ENCODE measurements at regions not wholly inside any gene's neighbourhood (a gene's known extent, or its start where the extent isn't known, plus 50 kb on each side); places are given as distances from the start of the nearest gene placed in this dataset.

GRCh38 chr2:100217323-100217722, 74.9 kb upstream of the AFF3 start:
- CTCF ChIA-PET, result no interaction called here
- Histone ChIP-seq H3K4me2 (ENCODE audit: low read depth, low read length) (no peak overlapping the region), H2BK5ac (ENCODE audit: low read depth, low read length, poor library complexity, severe bottlenecking) (no peak overlapping the region), H2AK5ac (ENCODE audit: low read depth, low read length) (no peak overlapping the region), H3K18ac (ENCODE audit: low read depth, low read length) (no peak overlapping the region), H4K8ac (ENCODE audit: low read depth in 2 of 2, low read length in 2 of 2) (no peak overlapping the region), H3K56ac (ENCODE audit: extremely low read depth, insufficient read depth, low read length) (no peak overlapping the region), H2AFZ (replicated peaks; ENCODE audit: low read length, poor library complexity) (no peak overlapping the region), H3K4me1 (ENCODE audit: control insufficient read depth, insufficient read depth, low read length) (no peaks in the 10 kb centered on the region), H3K36me3 (ENCODE audit: control insufficient read depth, insufficient read depth, low read length) (no peaks in the 10 kb centered on the region), H3K79me1 (ENCODE audit: low read depth in 1 of 2, low read length in 2 of 2) (no peaks in the 10 kb centered on the region), H4K91ac (ENCODE audit: insufficient read depth, low read depth, low read length) (no peak overlapping the region), H2BK20ac (ENCODE audit: low read depth, low read length) (no peak overlapping the region), H3K9me1 (ENCODE audit: insufficient read depth, low read length) (no peaks in the 10 kb centered on the region), H2AK9ac (replicated peaks; ENCODE audit: low read depth, low read length, poor library complexity) (no peak overlapping the region), H3K27me3 (ENCODE audit: control insufficient read depth, insufficient read depth, low read length) (peaks cover 11% of the 10 kb centered on the region), H4K20me1 (ENCODE audit: insufficient read depth, low read length) (no peaks in the 10 kb centered on the region), H3K27ac (ENCODE audit: insufficient read depth, low read length) (no peak overlapping the region), H3K14ac (replicated peaks; ENCODE audit: low read depth, low read length) (no peak overlapping the region), H3K9me3 (ENCODE audit: control insufficient read depth, insufficient read depth, low read length) (peaks cover 3% of the 10 kb centered on the region; the same call in 1 of the 2 replicates), H2BK15ac (ENCODE audit: low read depth, low read length) (no peak overlapping the region), H3K9ac (ENCODE audit: low read depth, low read length) (no peak overlapping the region), H2BK120ac (ENCODE audit: low read depth, low read length) (no peak overlapping the region), H3K23ac (ENCODE audit: low read depth, low read length) (no peak overlapping the region), H3K4ac (ENCODE audit: low read depth, low read length) (no peak overlapping the region), H3K4me3 (ENCODE audit: insufficient read depth, low read depth, low read length) (no peak overlapping the region), H4K5ac (ENCODE audit: low read depth, low read length) (no peak overlapping the region)
- ATAC-seq (ENCODE audit: low read depth) (no peak), DNase-seq (no peak)
- in situ Hi-C loops (cut with MboI; ENCODE audit: low sequenced_read_pairs), result no loop called here
- no peak for TF ChIP-seq CEBPB (IDR thresholded peaks at IDR 0.05; ENCODE audit: low read depth, low read length)
- no peak for TF ChIP-seq MAZ (IDR thresholded peaks at IDR 0.05; ENCODE audit: borderline replicate concordance, low read depth, low read length)
- no peak for TF ChIP-seq FOS (IDR thresholded peaks at IDR 0.05; ENCODE audit: low read depth, low read length)
- no peak for TF ChIP-seq RFX5 (IDR thresholded peaks at IDR 0.05; ENCODE audit: low read depth, low read length)
- no peak for TF ChIP-seq NFE2L2 (IDR thresholded peaks at IDR 0.05; ENCODE audit: low read depth, low read length)
- no peak for TF ChIP-seq POLR2A (IDR thresholded peaks at IDR 0.05; ENCODE audit: low read depth, low read length)
- no peak for TF ChIP-seq RAD21 (IDR thresholded peaks at IDR 0.05; ENCODE audit: low read length)
- no peak for TF ChIP-seq CTCF (conservative IDR thresholded peaks at IDR 0.05; ENCODE audit: low read depth, low read length)
- POLR2A ChIA-PET (ENCODE audit: unreplicated experiment), result no interaction called here
- dilution Hi-C loops (cut with HindIII; ENCODE audit: low sequenced_read_pairs, unreplicated experiment), result no loop called here
- intact Hi-C loops (cut with micrococcal nuclease), result no loop called here
- BruUV-seq (replicated peaks), result no TSS peak
- WGBS, 2 experiments (ENCODE audit: extremely low coverage in 2 of 2, insufficient read length in 1 of 2), result 94% methylated on average over 3 of the region's 6 CpGs; no CpG with 5 or more reads in 1 of the 2 experiments

Data from IMR-90 (cell line).